ENCODE measurements at regions not wholly inside any gene's neighbourhood (a gene's known extent, or its start where the extent isn't known, plus 50 kb on each side); places are given as distances from the start of the nearest gene placed in this dataset.

- no peak for DNase-seq (ENCODE audit: low read depth, low spot score)
Observed at GRCh38 chr1:8115031-8115768, 89.1 kb upstream of the ERRFI1 start.

- no peak for DNase-seq (ENCODE audit: low read depth, low spot score)
Observed at GRCh38 chr1:8113262-8114220, 87.4 kb upstream of the ERRFI1 start.

GRCh38 chr1:8112611-8113261 lies 86.6 kb upstream of the ERRFI1 start:
- DNase-seq (ENCODE audit: low read depth, low spot score): no peak

- DNase-seq (ENCODE audit: low read depth, low spot score): no peak
Observed at GRCh38 chr1:8111560-8111959, 85.5 kb upstream of the ERRFI1 start.

- DNase-seq (ENCODE audit: low read depth, low spot score): no peak
Observed at GRCh38 chr1:8109216-8109615, 83.1 kb upstream of the ERRFI1 start.

- no peak for DNase-seq (ENCODE audit: low read depth, low spot score)
Observed at GRCh38 chr1:8107897-8108296, 81.8 kb upstream of the ERRFI1 start.

- no peak for DNase-seq (ENCODE audit: low read depth, low spot score)
Observed at GRCh38 chr1:8104278-8105236, 78.4 kb upstream of the ERRFI1 start.

- DNase-seq (ENCODE audit: low read depth, low spot score): no peak
Observed at GRCh38 chr1:8097908-8098307, 71.8 kb upstream of the ERRFI1 start.

- no peak for DNase-seq (ENCODE audit: low read depth, low spot score)
Observed at GRCh38 chr1:8097077-8097799, 71.1 kb upstream of the ERRFI1 start.

GRCh38 chr1:8096105-8097011 lies 70.2 kb upstream of the ERRFI1 start:
- DNase-seq (ENCODE audit: low read depth, low spot score): no peak

GRCh38 chr1:8095584-8095983 lies 69.5 kb upstream of the ERRFI1 start:
- no peak for DNase-seq (ENCODE audit: low read depth, low spot score)

- peak; percentile 81 for DNase-seq (ENCODE audit: low read depth, low spot score)
Observed at GRCh38 chr1:8094481-8095241, 68.6 kb upstream of the ERRFI1 start.

GRCh38 chr1:8093221-8093980 lies 67.3 kb upstream of the ERRFI1 start:
- no peak for DNase-seq (ENCODE audit: low read depth, low spot score)

GRCh38 chr1:8092657-8093056 lies 66.5 kb upstream of the ERRFI1 start:
- no peak for DNase-seq (ENCODE audit: low read depth, low spot score)

GRCh38 chr1:8091691-8092090 lies 65.6 kb upstream of the ERRFI1 start:
- DNase-seq (ENCODE audit: low read depth, low spot score): no peak

GRCh38 chr1:8090241-8090702 lies 64.2 kb upstream of the ERRFI1 start:
- no peak for DNase-seq (ENCODE audit: low read depth, low spot score)

GRCh38 chr1:8089535-8090228 lies 63.6 kb upstream of the ERRFI1 start:
- DNase-seq (ENCODE audit: low read depth, low spot score): no peak

Data from smooth muscle cell of the brain vasculature (primary cell).